CD4-positive, alpha-beta T cell (primary cell): ENCODE measurements at regions not wholly inside any gene's neighbourhood (a gene's known extent, or its start where the extent isn't known, plus 50 kb on each side); places are given as distances from the start of the nearest gene placed in this dataset.

Experiments used
- ATAC-seq: fragments of 200-7000 bp; cut with Tn5 transposase; one replicate; pipeline ENCODE4 v1.10.0; 2022; ENCODE audit warnings: mild to moderate bottlenecking; ENCODE audit not compliant: poor library complexity
- CTCF ChIA-PET: fragments of 350-600 bp; sonication (Branson Sonifier 250); formaldehyde crosslinking; loops from one replicate; lab custom pipeline; 2021; ENCODE audit warnings: antibody characterized with exemption, inconsistent platforms; lab: Charles Lee
- POLR2A ChIA-PET: fragments of 350-600 bp; sonication (Branson Sonifier 250); formaldehyde crosslinking; loops from one replicate; lab custom pipeline; 2021; ENCODE audit warnings: antibody characterized with exemption, inconsistent platforms; lab: Charles Lee
- DNase-seq, 14 experiments: peaks; one replicate each; pipeline ENCODE4 v3.0.0-alpha.2; 2013 to 2020; ENCODE audit warnings: mixed read lengths in 2 of 14
- H3K27ac ChIP-seq, 2 donors: one replicate each; pipeline versions ENCODE4 v1.5.1 to v1.7.0; 2013; ENCODE audit warnings: low read length in 2 of 2, low read depth in 1 of 2, mild to moderate bottlenecking in 1 of 2
- H3K27me3 ChIP-seq, 2 experiments: 1 replicate in 1 of 2; 2 replicates in 1 of 2; pipeline versions ENCODE4 v1.6.1 to v1.7.0; 2013; ENCODE audit warnings: low read length in 2 of 2, control low read depth in 1 of 2, mild to moderate bottlenecking in 1 of 2, moderate library complexity in 1 of 2; ENCODE audit not compliant: insufficient read depth in 2 of 2, control insufficient read depth in 1 of 2
- H3K36me3 ChIP-seq: one replicate; pipeline ENCODE4 v1.6.1; 2013; ENCODE audit warnings: low read length, control low read depth; ENCODE audit not compliant: insufficient read depth
- H3K4me1 ChIP-seq: one replicate; pipeline ENCODE4 v1.6.1; 2013; ENCODE audit warnings: low read length, control low read depth; ENCODE audit not compliant: insufficient read depth
- H3K4me3 ChIP-seq: one replicate; pipeline ENCODE4 v1.5.1; 2013; ENCODE audit warnings: mild to moderate bottlenecking, low read length, moderate library complexity
- H3K9me3 ChIP-seq, 2 experiments: 1 replicate in 1 of 2; 2 replicates in 1 of 2; pipeline versions ENCODE4 v1.6.1 to v1.7.0; 2013; ENCODE audit warnings: low read length in 2 of 2, mild to moderate bottlenecking in 2 of 2, control low read depth in 1 of 2, moderate library complexity in 1 of 2; ENCODE audit not compliant: control insufficient read depth in 1 of 2, insufficient read depth in 1 of 2
- H3K27ac Mint-ChIP-seq: one replicate; pipeline ENCODE4 v1.8.0; 2020; ENCODE audit warnings: mixed read lengths
- H3K27me3 Mint-ChIP-seq: one replicate; pipeline ENCODE4 v1.8.0; 2021; ENCODE audit warnings: mixed read lengths
- H3K36me3 Mint-ChIP-seq: one replicate; pipeline ENCODE4 v1.8.0; 2021; ENCODE audit warnings: low read depth, mixed read lengths
- H3K4me1 Mint-ChIP-seq: one replicate; pipeline ENCODE4 v1.8.0; 2021; ENCODE audit warnings: low read depth, mixed read lengths
- H3K4me3 Mint-ChIP-seq: one replicate; pipeline ENCODE4 v1.8.0; 2020; ENCODE audit warnings: mild to moderate bottlenecking, mixed read lengths
- H3K9me3 Mint-ChIP-seq: one replicate; pipeline ENCODE4 v1.8.0; 2020; ENCODE audit warnings: mixed read lengths
- CTCF ChIP-seq: fragments of 200-600 bp; IDR thresholded peaks from one replicate; pipeline ENCODE4 v1.8.0; 2022; ENCODE audit warnings: antibody characterized with exemption, mild to moderate bottlenecking
- intact Hi-C, 2 experiments: fragments of 100-400 bp; cut with DNase I in 1 of 2; cut with micrococcal nuclease in 1 of 2; formaldehyde crosslinking; loops; one replicate each; pipeline versions ENCODE4 v1.15.1 to v1.9.0; 2023 to 2025; cut with DNase I, micrococcal nuclease

GRCh38 chr17:5693821-5694220 is 109.5 kb upstream of the NLRP1 start:
- Mint-ChIP-seq H3K27ac (no peak overlapping the region), H3K36me3 (no peaks in the 10 kb centered on the region), H3K4me1 (no peaks in the 10 kb centered on the region), H3K4me3 (no peak overlapping the region), H3K9me3 (no peaks in the 10 kb centered on the region), H3K27me3 (peaks cover 8% of the 10 kb centered on the region)
- Histone ChIP-seq H3K4me3 (no peak overlapping the region), H3K4me1 (no peaks in the 10 kb centered on the region), H3K36me3 (no peaks in the 10 kb centered on the region), H3K27me3 (peaks cover 0 to 7% of the 10 kb centered on the region in 2 experiments), H3K27ac (no peak overlapping the region), H3K9me3 (no peaks in the 10 kb centered on the region)
- ATAC-seq (no peak), DNase-seq (no peak)
- ChIA-PET POLR2A (no interaction called here), CTCF (no interaction called here)
- no peak for TF ChIP-seq CTCF
- intact Hi-C loops: no loop called here

- Mint-ChIP-seq H3K4me3 (no peak overlapping the region), H3K27ac (no peak overlapping the region), H3K27me3 (peaks cover 15% of the 10 kb centered on the region), H3K9me3 (no peaks in the 10 kb centered on the region), H3K36me3 (no peaks in the 10 kb centered on the region), H3K4me1 (no peaks in the 10 kb centered on the region)
- Histone ChIP-seq H3K27ac (no peak overlapping the region), H3K27me3 (peaks cover 3 to 10% of the 10 kb centered on the region in 2 experiments), H3K4me3 (no peak overlapping the region), H3K9me3 (no peaks in the 10 kb centered on the region), H3K4me1 (no peaks in the 10 kb centered on the region), H3K36me3 (no peaks in the 10 kb centered on the region)
- no peak for DNase-seq
- ChIA-PET POLR2A (no interaction called here), CTCF (no interaction called here)
- intact Hi-C loops: no loop called here
- TF ChIP-seq CTCF: no peak
- ATAC-seq: no peak
Observed at GRCh38 chr17:5694551-5694950, 110.2 kb upstream of the NLRP1 start.

- H3K4me3 Mint-ChIP-seq: no peak overlapping the region
- CTCF ChIA-PET: no interaction called here
Observed at GRCh38 chr17:5695480-5695879, 111.2 kb upstream of the NLRP1 start.

More at GRCh38 chr17:5695480-5695879, 111.2 kb upstream of the NLRP1 start:
- H3K27me3 Mint-ChIP-seq: peaks cover 15% of the 10 kb centered on the region
- no peaks in the 10 kb centered on the region for H3K36me3 Mint-ChIP-seq
- no peaks in the 10 kb centered on the region for H3K4me1 Mint-ChIP-seq
- DNase-seq (no peak), ATAC-seq (no peak)
- peaks cover 10 to 11% of the 10 kb centered on the region in 2 experiments for H3K27me3 ChIP-seq
- H3K27ac Mint-ChIP-seq: no peak overlapping the region
- TF ChIP-seq CTCF: no peak
- intact Hi-C loops: no loop called here
- H3K4me3 ChIP-seq: no peak overlapping the region
- no peaks in the 10 kb centered on the region for H3K36me3 ChIP-seq
- H3K4me1 ChIP-seq: no peaks in the 10 kb centered on the region
- H3K9me3 ChIP-seq: no peaks in the 10 kb centered on the region
- POLR2A ChIA-PET: no interaction called here
- no peak overlapping the region for H3K27ac ChIP-seq
- H3K9me3 Mint-ChIP-seq: no peaks in the 10 kb centered on the region
